ENCODE measurements at regions not wholly inside any gene's neighbourhood (a gene's known extent, or its start where the extent isn't known, plus 50 kb on each side); places are given as distances from the start of the nearest gene placed in this dataset.

GRCh38 chr7:46715579-46715978, 794.5 kb upstream of the IGFBP3 start:
- Histone ChIP-seq H3K9me3 (no peaks in the 10 kb centered on the region), H3K27ac (no peak overlapping the region), H3K27me3 (no peaks in the 10 kb centered on the region), H3K36me3 (ENCODE audit: low read depth, missing control alignments) (no peaks in the 10 kb centered on the region), H3K4me1 (peaks cover 7% of the 10 kb centered on the region), H3K4me3 (no peak overlapping the region)
- intact Hi-C loops (cut with DNase I; ENCODE audit: low total_unique reads), result no loop called here
- TF ChIP-seq CTCF (IDR thresholded peaks at IDR 0.05), result no peak
- TF ChIP-seq POLR2A (IDR thresholded peaks at IDR 0.05), result no peak
- DNase-seq, result no peak
- 95 to 98% methylated on average over 1 of the region's 1 CpG for WGBS, 2 donors

GRCh38 chr7:46714904-46715303, 793.8 kb upstream of the IGFBP3 start:
- Histone ChIP-seq H3K4me3 (no peak overlapping the region), H3K27me3 (no peaks in the 10 kb centered on the region), H3K9me3 (no peaks in the 10 kb centered on the region), H3K4me1 (peaks cover 7% of the 10 kb centered on the region), H3K36me3 (ENCODE audit: low read depth, missing control alignments) (no peaks in the 10 kb centered on the region), H3K27ac (no peak overlapping the region)
- no peak for TF ChIP-seq CTCF (IDR thresholded peaks at IDR 0.05)
- no peak for TF ChIP-seq POLR2A (IDR thresholded peaks at IDR 0.05)
- DNase-seq, result no peak
- intact Hi-C loops (cut with DNase I; ENCODE audit: low total_unique reads), result no loop called here

- TF ChIP-seq CTCF (IDR thresholded peaks at IDR 0.05) (no peak), POLR2A (IDR thresholded peaks at IDR 0.05) (no peak)
- DNase-seq, result peak; percentile 53
- 56 to 71% methylated on average over 4 of the region's 4 CpGs for WGBS, 2 donors
- H3K27ac ChIP-seq, result no peak overlapping the region
- H3K4me3 ChIP-seq, result no peak overlapping the region
- no peaks in the 10 kb centered on the region for H3K36me3 ChIP-seq (ENCODE audit: low read depth, missing control alignments)
- H3K9me3 ChIP-seq, result no peaks in the 10 kb centered on the region
- no peaks in the 10 kb centered on the region for H3K27me3 ChIP-seq
- intact Hi-C loops (cut with DNase I; ENCODE audit: low total_unique reads), result no loop called here
- H3K4me1 ChIP-seq, result peaks cover 7% of the 10 kb centered on the region
Observed at GRCh38 chr7:46713868-46714596, 793.0 kb upstream of the IGFBP3 start.

GRCh38 chr7:46710927-46711326, 789.9 kb upstream of the IGFBP3 start:
- H3K27ac ChIP-seq, result no peak overlapping the region
- H3K9me3 ChIP-seq, result no peaks in the 10 kb centered on the region
- no peak overlapping the region for H3K4me3 ChIP-seq
- DNase-seq, result no peak
- 8 to 13% methylated on average over 1 of the region's 1 CpG for WGBS, 2 donors
- H3K4me1 ChIP-seq, result peaks cover 7% of the 10 kb centered on the region
- intact Hi-C loops (cut with DNase I; ENCODE audit: low total_unique reads), result no loop called here
- no peaks in the 10 kb centered on the region for H3K36me3 ChIP-seq (ENCODE audit: low read depth, missing control alignments)
- TF ChIP-seq POLR2A (IDR thresholded peaks at IDR 0.05), result no peak
- no peak for TF ChIP-seq CTCF (IDR thresholded peaks at IDR 0.05)
- H3K27me3 ChIP-seq, result no peaks in the 10 kb centered on the region

GRCh38 chr7:46707973-46708372, 786.9 kb upstream of the IGFBP3 start:
- DNase-seq, result no peak
- H3K9me3 ChIP-seq, result no peaks in the 10 kb centered on the region
- no peaks in the 10 kb centered on the region for H3K4me1 ChIP-seq
- no peak overlapping the region for H3K4me3 ChIP-seq
- H3K27ac ChIP-seq, result no peak overlapping the region
- intact Hi-C loops (cut with DNase I; ENCODE audit: low total_unique reads), result no loop called here
- H3K27me3 ChIP-seq, result no peaks in the 10 kb centered on the region
- TF ChIP-seq POLR2A (IDR thresholded peaks at IDR 0.05), result no peak
- no peak for TF ChIP-seq CTCF (IDR thresholded peaks at IDR 0.05)
- H3K36me3 ChIP-seq (ENCODE audit: low read depth, missing control alignments), result no peaks in the 10 kb centered on the region
